Lower leg skin (tissue), 4 donors: ENCODE measurements at regions not wholly inside any gene's neighbourhood (a gene's known extent, or its start where the extent isn't known, plus 50 kb on each side); places are given as distances from the start of the nearest gene placed in this dataset.

Experiments
- DNase-seq, 2 donors: peaks; one replicate each; pipeline ENCODE4 v3.0.0-alpha.2; 2019; ENCODE audit warnings: low spot score in 2 of 2
- H3K4me3 ChIP-seq: fragments of 200-600 bp; sonication (generic); 2 replicates; pipeline ENCODE4 v1.5.1; 2017; ENCODE audit warnings: mild to moderate bottlenecking, low read depth; ENCODE audit not compliant: poor library complexity, severe bottlenecking
- POLR2A ChIP-seq, 2 donors: fragments of 450-650 bp; IDR thresholded peaks; one replicate each; pipeline ENCODE4 v1.6.1; 2016 to 2017; ENCODE audit warnings: antibody characterized with exemption in 2 of 2, mild to moderate bottlenecking in 1 of 2, moderate library complexity in 1 of 2
- WGBS, 2 donors: methylation state at CpG; one replicate each; pipeline ENCODE4 v1.1.5; 2018; 5-methylcytosine and 5-hydroxymethylcytosine counted together
- intact Hi-C: fragments of 100-400 bp; cut with DNase I; formaldehyde crosslinking; loops from one replicate; pipeline ENCODE4 v1.15.0; 2023; ENCODE audit warnings: low total_unique reads
- TF ChIP-seq, protein P1 (sequence below), 3 donors: fragments of 450-650 bp; IDR thresholded peaks; one replicate each; pipeline ENCODE4 v1.5.1; 2016; ENCODE audit warnings: antibody characterized with exemption in 3 of 3, mild to moderate bottlenecking in 3 of 3, moderate library complexity in 2 of 3

DNA sequence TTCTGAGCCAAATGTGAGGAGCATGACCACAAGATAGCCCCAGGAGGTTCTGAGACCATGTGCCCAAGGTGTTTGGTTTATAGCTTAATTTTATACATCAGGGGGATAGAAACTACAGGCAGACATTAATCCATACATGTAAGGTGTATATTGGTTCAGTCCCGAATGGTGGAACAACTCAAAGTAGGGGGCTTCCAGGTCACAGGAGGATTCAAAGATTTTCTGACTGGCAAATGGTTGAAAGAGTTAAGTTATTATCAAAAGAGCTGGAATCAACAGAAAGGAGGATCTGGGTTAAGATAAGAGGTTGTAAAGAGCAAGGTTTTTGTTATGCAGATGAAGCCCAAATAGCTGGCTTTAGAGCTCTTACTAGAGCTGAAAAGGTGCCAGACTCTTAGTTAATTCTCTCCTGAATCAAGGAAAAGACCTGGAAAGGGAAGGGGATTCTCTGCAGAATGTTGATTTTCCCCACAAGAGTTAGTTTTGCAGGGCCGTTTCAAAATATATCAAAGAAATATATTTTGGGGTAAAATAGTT, 640.0 kb downstream of the IPMK start:
- TF ChIP-seq POLR2A (IDR thresholded peaks at IDR 0.05) = no peak
- TF ChIP-seq, protein P1, sequence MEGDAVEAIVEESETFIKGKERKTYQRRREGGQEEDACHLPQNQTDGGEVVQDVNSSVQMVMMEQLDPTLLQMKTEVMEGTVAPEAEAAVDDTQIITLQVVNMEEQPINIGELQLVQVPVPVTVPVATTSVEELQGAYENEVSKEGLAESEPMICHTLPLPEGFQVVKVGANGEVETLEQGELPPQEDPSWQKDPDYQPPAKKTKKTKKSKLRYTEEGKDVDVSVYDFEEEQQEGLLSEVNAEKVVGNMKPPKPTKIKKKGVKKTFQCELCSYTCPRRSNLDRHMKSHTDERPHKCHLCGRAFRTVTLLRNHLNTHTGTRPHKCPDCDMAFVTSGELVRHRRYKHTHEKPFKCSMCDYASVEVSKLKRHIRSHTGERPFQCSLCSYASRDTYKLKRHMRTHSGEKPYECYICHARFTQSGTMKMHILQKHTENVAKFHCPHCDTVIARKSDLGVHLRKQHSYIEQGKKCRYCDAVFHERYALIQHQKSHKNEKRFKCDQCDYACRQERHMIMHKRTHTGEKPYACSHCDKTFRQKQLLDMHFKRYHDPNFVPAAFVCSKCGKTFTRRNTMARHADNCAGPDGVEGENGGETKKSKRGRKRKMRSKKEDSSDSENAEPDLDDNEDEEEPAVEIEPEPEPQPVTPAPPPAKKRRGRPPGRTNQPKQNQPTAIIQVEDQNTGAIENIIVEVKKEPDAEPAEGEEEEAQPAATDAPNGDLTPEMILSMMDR (IDR thresholded peaks at IDR 0.05) = no peak
- 45 to 61% methylated on average over 2 of the region's 2 CpGs for WGBS, 2 donors
- no peak for DNase-seq
- H3K4me3 ChIP-seq = no peak overlapping the region
- intact Hi-C loops = no loop called here

DNA sequence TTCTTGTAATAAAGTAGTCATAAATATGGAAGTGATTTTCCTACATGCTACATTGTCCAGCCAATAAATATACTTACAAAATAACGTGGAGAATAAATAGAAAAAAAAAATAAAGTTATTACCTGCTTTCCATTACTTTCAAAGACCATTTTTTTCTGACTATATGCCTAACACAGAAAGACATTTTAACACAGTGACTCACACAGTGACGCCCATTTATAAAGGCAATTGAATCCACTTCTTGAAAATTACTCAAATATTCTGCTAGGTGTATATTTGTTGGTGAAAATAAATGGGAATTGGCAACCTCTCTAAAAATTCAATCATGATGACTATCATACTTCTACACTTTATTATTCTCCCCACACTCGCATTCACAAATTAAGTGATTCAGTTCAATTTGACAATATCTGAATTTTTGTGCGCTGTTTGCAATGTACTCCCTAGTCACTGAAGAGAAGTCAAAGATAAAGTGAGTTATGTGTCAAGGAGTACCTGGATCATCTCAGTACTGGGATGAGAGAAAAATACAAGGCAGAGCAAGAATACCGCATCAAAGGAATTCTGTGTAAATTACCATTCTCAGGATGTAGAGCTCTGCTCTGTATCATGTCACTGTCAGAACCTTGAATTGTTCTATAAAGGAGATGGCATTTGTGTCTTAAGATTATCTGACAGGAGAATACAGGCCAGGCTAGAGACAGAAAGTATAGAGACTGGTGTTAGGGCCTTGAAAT, 642.7 kb downstream of the IPMK start:
- TF ChIP-seq, protein P1 (IDR thresholded peaks at IDR 0.05) = no peak
- no peak for TF ChIP-seq POLR2A (IDR thresholded peaks at IDR 0.05)
- no peak overlapping the region for H3K4me3 ChIP-seq
- DNase-seq = no peak
- 59 to 66% methylated on average over 5 of the region's 5 CpGs for WGBS, 2 donors
- intact Hi-C loops = no loop called here

DNA sequence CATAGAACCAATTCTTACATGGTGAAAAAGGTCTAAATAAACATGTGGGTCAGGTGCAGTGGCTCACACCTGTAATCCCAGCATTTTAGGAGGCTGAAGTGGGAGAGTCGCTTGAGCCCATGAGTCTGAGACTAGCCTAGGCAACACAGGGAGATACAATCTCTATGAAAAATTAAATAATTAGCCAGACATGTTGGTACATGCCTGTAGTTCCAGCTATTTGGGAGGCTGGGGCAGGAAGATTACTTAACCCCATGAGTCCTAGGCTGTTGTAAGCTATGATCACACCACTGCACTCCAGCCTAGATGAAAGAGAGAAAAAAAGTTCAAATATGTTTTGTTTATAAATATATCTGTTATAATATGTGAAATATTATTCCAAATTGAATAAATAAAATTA, 643.6 kb downstream of the IPMK start:
- TF ChIP-seq, protein P1 (IDR thresholded peaks at IDR 0.05) = no peak
- no peak for TF ChIP-seq POLR2A (IDR thresholded peaks at IDR 0.05)
- no peak for DNase-seq
- no peak overlapping the region for H3K4me3 ChIP-seq
- WGBS, 2 donors = 50 to 57% methylated on average over 1 of the region's 1 CpG
- intact Hi-C loops = no loop called here

DNA sequence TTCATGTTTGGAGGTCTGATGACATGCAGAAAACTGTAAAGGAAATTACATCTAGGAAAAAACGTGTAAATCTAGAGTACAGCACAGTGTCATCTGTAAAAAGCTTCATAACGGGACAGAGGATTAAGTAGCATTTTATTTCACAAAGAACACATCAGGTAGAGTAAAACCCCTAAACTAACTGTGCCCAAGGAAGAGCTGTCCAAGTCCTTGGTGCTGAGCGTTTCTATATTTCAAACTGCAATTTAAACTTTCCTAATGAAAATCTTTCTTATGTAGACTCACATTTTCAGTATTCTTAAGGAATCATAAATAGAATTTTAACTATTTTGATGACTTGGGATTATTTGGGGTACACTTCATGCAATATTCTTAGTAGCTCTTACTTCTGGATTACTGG, 646.2 kb downstream of the IPMK start:
- intact Hi-C loops = no loop called here
- TF ChIP-seq POLR2A (IDR thresholded peaks at IDR 0.05) = no peak
- TF ChIP-seq, protein P1 (IDR thresholded peaks at IDR 0.05) = no peak
- no peak for DNase-seq
- WGBS, 2 donors = 52 to 58% methylated on average over 3 of the region's 3 CpGs
- no peak overlapping the region for H3K4me3 ChIP-seq

DNA sequence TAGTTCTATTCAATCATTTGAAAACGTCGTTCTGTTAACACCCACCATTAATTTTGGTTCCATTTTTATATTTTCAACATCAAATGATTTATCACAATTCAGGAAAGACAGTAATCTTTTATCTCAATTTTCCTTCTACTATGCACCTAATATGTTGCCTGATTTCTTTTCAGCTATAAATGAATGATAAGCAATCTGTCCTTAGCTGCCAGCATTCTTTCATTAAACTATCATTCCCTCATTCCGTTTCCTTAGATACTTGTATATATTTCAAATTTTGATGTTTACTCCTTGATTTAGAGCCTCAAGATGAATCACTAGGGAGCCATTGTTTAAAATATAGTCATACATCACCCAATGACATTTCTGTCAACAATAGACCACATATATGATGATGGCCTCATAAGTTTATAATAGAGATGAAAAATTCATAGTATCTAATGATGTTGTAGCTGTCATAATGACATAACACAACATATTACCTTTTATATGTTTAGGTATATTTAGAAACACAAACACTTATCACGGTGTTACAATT, 661.7 kb downstream of the IPMK start:
- TF ChIP-seq, protein P1 (IDR thresholded peaks at IDR 0.05) = no peak
- TF ChIP-seq POLR2A (IDR thresholded peaks at IDR 0.05) = no peak
- intact Hi-C loops = no loop called here
- WGBS, 2 donors = 76 to 82% methylated on average over 4 of the region's 4 CpGs
- DNase-seq = no peak
- no peak overlapping the region for H3K4me3 ChIP-seq
